DND-41 (cell line): ENCODE measurements at regions not wholly inside any gene's neighbourhood (a gene's known extent, or its start where the extent isn't known, plus 50 kb on each side); places are given as distances from the start of the nearest gene placed in this dataset.

ENCODE experiments used
- ATAC-seq: fragments of 200-7000 bp; cut with Tn5 transposase; 3 replicates; pipeline ENCODE4 v1.9.1; 2021; ENCODE audit warnings: low read depth; ENCODE audit not compliant: insufficient read depth
- DNase-seq: peaks from one replicate; pipeline ENCODE4 v3.0.0-alpha.2; 2020
- H2AFZ ChIP-seq: 2 replicates; pipeline ENCODE4 v1.6.0; 2012; ENCODE audit warnings: low read depth, low read length
- H3K27ac ChIP-seq: 2 replicates; pipeline ENCODE4 v1.5.1; 2012; ENCODE audit warnings: low read length, inconsistent platforms
- H3K27me3 ChIP-seq: fragments of 200-600 bp; sonication (generic); 2 replicates; pipeline ENCODE4 v1.6.0; 2012; ENCODE audit warnings: low read length, mild to moderate bottlenecking, inconsistent platforms; ENCODE audit not compliant: insufficient read depth, poor library complexity
- H3K36me3 ChIP-seq: 2 replicates; pipeline ENCODE4 v1.5.1; 2012; ENCODE audit warnings: low read length, inconsistent platforms; ENCODE audit not compliant: insufficient read depth
- H3K4me1 ChIP-seq: 2 replicates; pipeline ENCODE4 v1.5.1; 2012; ENCODE audit warnings: mild to moderate bottlenecking, low read length; ENCODE audit not compliant: insufficient read depth
- H3K4me2 ChIP-seq: 2 replicates; pipeline ENCODE4 v1.6.0; 2012; ENCODE audit warnings: mild to moderate bottlenecking, moderate library complexity, low read length, inconsistent platforms; ENCODE audit not compliant: insufficient read depth
- H3K4me3 ChIP-seq, 2 experiments: fragments of 200-600 bp in 1 of 2; shearing (Covaris generic) in 1 of 2; 2 replicates each; pipeline ENCODE4 v1.5.1; 2012 to 2016; ENCODE audit warnings: inconsistent platforms in 2 of 2, low read length in 2 of 2, mild to moderate bottlenecking in 2 of 2, low read depth in 1 of 2, moderate library complexity in 1 of 2
- H3K79me2 ChIP-seq: 2 replicates; pipeline ENCODE4 v1.6.0; 2012; ENCODE audit warnings: low read length, inconsistent platforms; ENCODE audit not compliant: insufficient read depth
- H3K9ac ChIP-seq: 2 replicates; pipeline ENCODE4 v1.6.0; 2012; ENCODE audit warnings: low read depth, mild to moderate bottlenecking, inconsistent platforms, low read length, moderate library complexity
- H3K9me3 ChIP-seq: 2 replicates; pipeline ENCODE4 v1.5.1; 2012; ENCODE audit warnings: low read length, moderate library complexity, mild to moderate bottlenecking, inconsistent platforms; ENCODE audit not compliant: insufficient read depth, severe bottlenecking
- H4K20me1 ChIP-seq: 2 replicates; pipeline ENCODE4 v1.6.0; 2012; ENCODE audit warnings: low read length; ENCODE audit not compliant: insufficient read depth
- CTCF ChIP-seq: IDR thresholded peaks from 2 replicates; pipeline ENCODE4 v1.5.1; 2012; ENCODE audit warnings: borderline replicate concordance, low read length, moderate library complexity, mild to moderate bottlenecking; ENCODE audit not compliant: poor library complexity, severe bottlenecking; ENCODE audit errors: extremely low read depth
- EZH2 ChIP-seq: IDR thresholded peaks from 3 replicates; pipeline ENCODE4 v1.6.1; 2012; ENCODE audit warnings: borderline replicate concordance, low read depth, mild to moderate bottlenecking, moderate library complexity, low read length, inconsistent platforms; ENCODE audit not compliant: severe bottlenecking

GRCh38 chr3:165505657-165506056 is 309.5 kb upstream of the SLITRK3 start:
- Histone ChIP-seq H3K9ac (no peak overlapping the region), H3K27me3 (no peaks in the 10 kb centered on the region), H3K36me3 (no peaks in the 10 kb centered on the region), H3K4me1 (no peaks in the 10 kb centered on the region), H3K4me2 (no peak overlapping the region), H2AFZ (no peak overlapping the region), H3K79me2 (no peaks in the 10 kb centered on the region), H3K4me3 (no peak overlapping the region), H3K9me3 (peaks cover 6% of the 10 kb centered on the region), H4K20me1 (no peaks in the 10 kb centered on the region), H3K27ac (no peak overlapping the region)
- no peak for ATAC-seq
- no peak for TF ChIP-seq EZH2
- no peak for TF ChIP-seq CTCF
- no peak for DNase-seq

- H4K20me1 ChIP-seq: no peaks in the 10 kb centered on the region
- no peak overlapping the region for H3K4me3 ChIP-seq
- H3K4me1 ChIP-seq: no peaks in the 10 kb centered on the region
- H3K9ac ChIP-seq: no peak overlapping the region
- ATAC-seq (no peak), DNase-seq (no peak)
- peaks cover 6% of the 10 kb centered on the region for H3K9me3 ChIP-seq
- H3K36me3 ChIP-seq: no peaks in the 10 kb centered on the region
- no peaks in the 10 kb centered on the region for H3K79me2 ChIP-seq
- H3K27ac ChIP-seq: no peak overlapping the region
- H3K27me3 ChIP-seq: no peaks in the 10 kb centered on the region
- no peak overlapping the region for H2AFZ ChIP-seq
- H3K4me2 ChIP-seq: no peak overlapping the region
- TF ChIP-seq EZH2: no peak
- no peak for TF ChIP-seq CTCF
Measured at GRCh38 chr3:165504554-165504953, 308.4 kb upstream of the SLITRK3 start.

- H3K79me2 ChIP-seq: no peaks in the 10 kb centered on the region
- no peak overlapping the region for H3K4me3 ChIP-seq
- H3K4me1 ChIP-seq: no peaks in the 10 kb centered on the region
- no peak overlapping the region for H3K27ac ChIP-seq
- H3K9ac ChIP-seq: no peak overlapping the region
- H3K36me3 ChIP-seq: no peaks in the 10 kb centered on the region
- ATAC-seq: no peak
- H2AFZ ChIP-seq: no peak overlapping the region
- DNase-seq: no peak
- H4K20me1 ChIP-seq: no peaks in the 10 kb centered on the region
- TF ChIP-seq CTCF (no peak), EZH2 (no peak)
- H3K9me3 ChIP-seq: peaks cover 6% of the 10 kb centered on the region
- no peaks in the 10 kb centered on the region for H3K27me3 ChIP-seq
- H3K4me2 ChIP-seq: no peak overlapping the region
Measured at GRCh38 chr3:165503825-165504224, 307.6 kb upstream of the SLITRK3 start.

GRCh38 chr3:165503346-165503745 is 307.2 kb upstream of the SLITRK3 start:
- TF ChIP-seq EZH2 (no peak), CTCF (no peak)
- Histone ChIP-seq H3K4me2 (no peak overlapping the region), H3K4me1 (no peaks in the 10 kb centered on the region), H3K27me3 (no peaks in the 10 kb centered on the region), H3K36me3 (no peaks in the 10 kb centered on the region), H3K79me2 (no peaks in the 10 kb centered on the region), H3K4me3 (no peak overlapping the region), H3K9ac (no peak overlapping the region), H4K20me1 (no peaks in the 10 kb centered on the region), H2AFZ (no peak overlapping the region), H3K27ac (no peak overlapping the region), H3K9me3 (peaks cover 6% of the 10 kb centered on the region)
- ATAC-seq (no peak), DNase-seq (no peak)
